Panc1 (cell line): ENCODE measurements at regions not wholly inside any gene's neighbourhood (a gene's known extent, or its start where the extent isn't known, plus 50 kb on each side); places are given as distances from the start of the nearest gene placed in this dataset.

Experiments used
- ATAC-seq: fragments of 200-7000 bp; cut with Tn5 transposase; 2 replicates; pipeline ENCODE4 v1.9.1; 2020; ENCODE audit warnings: mild to moderate bottlenecking, moderate library complexity
- BruUV-seq: library from RNA; stranded (reverse); fragments of 400-500 nt; replicated peaks from 2 replicates; lab custom pipeline; 2021; lab: Mats Ljungman, UMichigan
- CTCF ChIA-PET: fragments of 300-600 bp; sonication (Branson Sonifier 250); formaldehyde crosslinking; loops from one replicate; lab custom pipeline; 2022; ENCODE audit warnings: antibody characterized with exemption; lab: Charles Lee
- POLR2A ChIA-PET: fragments of 300-600 bp; sonication (Branson Sonifier 250); formaldehyde crosslinking; loops from one replicate; lab custom pipeline; 2022; ENCODE audit warnings: antibody characterized with exemption; lab: Charles Lee
- DNase-seq: peaks from one replicate; pipeline ENCODE4 v3.0.0-alpha.2; 2010; ENCODE audit warnings: low read depth, low spot score
- H3K27ac ChIP-seq: 2 replicates; pipeline ENCODE4 v1.5.1; 2011; ENCODE audit warnings: mild to moderate bottlenecking, low read length, inconsistent platforms
- H3K27me3 ChIP-seq: fragments of 200-500 bp; sonication (Bioruptor generic); 2 replicates; pipeline ENCODE4 v1.6.0; 2014; ENCODE audit warnings: low read length, inconsistent platforms; ENCODE audit not compliant: control insufficient read depth, insufficient read depth
- H3K36me3 ChIP-seq: fragments of 200-500 bp; sonication (Bioruptor generic); 2 replicates; pipeline ENCODE4 v1.5.1; 2014; ENCODE audit warnings: inconsistent platforms, mild to moderate bottlenecking, low read length, moderate library complexity; ENCODE audit not compliant: control insufficient read depth, insufficient read depth
- H3K4me1 ChIP-seq: 2 replicates; pipeline ENCODE4 v1.5.1; 2011; ENCODE audit warnings: inconsistent platforms, mild to moderate bottlenecking, low read length, moderate library complexity; ENCODE audit not compliant: control insufficient read depth, insufficient read depth
- H3K4me3 ChIP-seq, 2 experiments: 2 replicates each; pipeline ENCODE4 v1.5.1; 2011 to 2012; ENCODE audit warnings: low read depth in 2 of 2, low read length in 2 of 2, mild to moderate bottlenecking in 2 of 2, inconsistent platforms in 1 of 2, moderate library complexity in 1 of 2
- H3K9me3 ChIP-seq: fragments of 200-500 bp; sonication (Bioruptor generic); 2 replicates; pipeline ENCODE4 v1.5.1; 2014; ENCODE audit warnings: low read depth, mild to moderate bottlenecking, inconsistent platforms, low read length, moderate library complexity; ENCODE audit not compliant: control insufficient read depth, insufficient read depth
- POLR2AphosphoS5 ChIP-seq: IDR thresholded peaks from 2 replicates; pipeline ENCODE4 v1.6.1; 2012; ENCODE audit warnings: mild to moderate bottlenecking, low read depth, low read length, moderate library complexity
- SIN3A ChIP-seq: IDR thresholded peaks from 2 replicates; pipeline ENCODE4 v1.6.1; 2012; ENCODE audit warnings: low read depth, mild to moderate bottlenecking, low read length, moderate library complexity, borderline replicate concordance; ENCODE audit not compliant: insufficient read depth
- TCF7L2 ChIP-seq: IDR thresholded peaks from 2 replicates; pipeline ENCODE4 v1.6.1; 2011; ENCODE audit warnings: mild to moderate bottlenecking, low read depth, low read length, inconsistent platforms
- in situ Hi-C: cut with HindIII; loops from 2 replicates; pipeline ENCODE4 v1.10.0; 2016; ENCODE audit warnings: low sequenced_read_pairs, low pct_unique_long_range_greater_than_20kb
- intact Hi-C: fragments of 100-400 bp; cut with micrococcal nuclease; formaldehyde crosslinking; loops from one replicate; pipeline ENCODE4 v1.10.0; 2022; ENCODE audit not compliant: unreplicated experiment
- TF ChIP-seq, protein P1 (sequence below), 2 experiments: IDR thresholded peaks; 2 replicates each; pipeline ENCODE4 v1.6.1; 2011 to 2012; ENCODE audit warnings: low read depth in 2 of 2, control low read depth in 1 of 2, low read length in 1 of 2, mild to moderate bottlenecking in 1 of 2, moderate library complexity in 1 of 2; ENCODE audit not compliant: insufficient read depth in 1 of 2
- TF ChIP-seq, protein P2 (sequence below): fragments of 450-650 bp; IDR thresholded peaks from 2 replicates; pipeline ENCODE4 v1.5.1; 2017; ENCODE audit warnings: mild to moderate bottlenecking

DNA sequence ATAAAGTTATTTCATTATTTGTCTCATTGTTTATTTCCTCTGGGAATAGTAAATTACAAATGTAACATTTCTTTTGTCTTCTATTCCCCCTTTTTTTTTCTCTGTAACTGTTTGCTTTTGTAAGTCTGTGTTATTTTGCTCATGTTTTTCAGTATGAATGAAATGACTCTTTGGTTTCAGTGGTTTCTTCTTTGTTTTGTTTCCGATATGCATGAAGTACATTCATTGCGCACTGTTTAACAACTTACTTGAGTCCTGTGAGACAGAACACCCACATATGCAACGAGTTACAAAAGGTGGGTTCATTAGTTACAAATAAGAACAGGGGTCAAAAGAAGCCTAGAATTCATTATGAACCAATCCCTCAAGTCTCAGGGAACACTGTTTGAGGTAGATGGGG, 175.0 kb upstream of the UGT8 start:
- no peak overlapping the region for H3K27ac ChIP-seq
- in situ Hi-C loops, result no loop called here
- ChIA-PET CTCF (no interaction called here), POLR2A (no interaction called here)
- ATAC-seq (no peak), DNase-seq (no peak)
- H3K4me1 ChIP-seq, result no peaks in the 10 kb centered on the region
- no peak overlapping the region for H3K4me3 ChIP-seq
- intact Hi-C loops, result no loop called here
- no peak for TF ChIP-seq POLR2AphosphoS5
- TF ChIP-seq, protein P1, sequence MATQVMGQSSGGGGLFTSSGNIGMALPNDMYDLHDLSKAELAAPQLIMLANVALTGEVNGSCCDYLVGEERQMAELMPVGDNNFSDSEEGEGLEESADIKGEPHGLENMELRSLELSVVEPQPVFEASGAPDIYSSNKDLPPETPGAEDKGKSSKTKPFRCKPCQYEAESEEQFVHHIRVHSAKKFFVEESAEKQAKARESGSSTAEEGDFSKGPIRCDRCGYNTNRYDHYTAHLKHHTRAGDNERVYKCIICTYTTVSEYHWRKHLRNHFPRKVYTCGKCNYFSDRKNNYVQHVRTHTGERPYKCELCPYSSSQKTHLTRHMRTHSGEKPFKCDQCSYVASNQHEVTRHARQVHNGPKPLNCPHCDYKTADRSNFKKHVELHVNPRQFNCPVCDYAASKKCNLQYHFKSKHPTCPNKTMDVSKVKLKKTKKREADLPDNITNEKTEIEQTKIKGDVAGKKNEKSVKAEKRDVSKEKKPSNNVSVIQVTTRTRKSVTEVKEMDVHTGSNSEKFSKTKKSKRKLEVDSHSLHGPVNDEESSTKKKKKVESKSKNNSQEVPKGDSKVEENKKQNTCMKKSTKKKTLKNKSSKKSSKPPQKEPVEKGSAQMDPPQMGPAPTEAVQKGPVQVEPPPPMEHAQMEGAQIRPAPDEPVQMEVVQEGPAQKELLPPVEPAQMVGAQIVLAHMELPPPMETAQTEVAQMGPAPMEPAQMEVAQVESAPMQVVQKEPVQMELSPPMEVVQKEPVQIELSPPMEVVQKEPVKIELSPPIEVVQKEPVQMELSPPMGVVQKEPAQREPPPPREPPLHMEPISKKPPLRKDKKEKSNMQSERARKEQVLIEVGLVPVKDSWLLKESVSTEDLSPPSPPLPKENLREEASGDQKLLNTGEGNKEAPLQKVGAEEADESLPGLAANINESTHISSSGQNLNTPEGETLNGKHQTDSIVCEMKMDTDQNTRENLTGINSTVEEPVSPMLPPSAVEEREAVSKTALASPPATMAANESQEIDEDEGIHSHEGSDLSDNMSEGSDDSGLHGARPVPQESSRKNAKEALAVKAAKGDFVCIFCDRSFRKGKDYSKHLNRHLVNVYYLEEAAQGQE (IDR thresholded peaks at IDR 0.05; ENCODE audit: insufficient read depth in 1 of 2, low read depth in 2 of 2, low read length in 1 of 2), result no peak
- BruUV-seq, result no TSS peak
- no peaks in the 10 kb centered on the region for H3K36me3 ChIP-seq
- no peaks in the 10 kb centered on the region for H3K9me3 ChIP-seq
- H3K27me3 ChIP-seq, result no peaks in the 10 kb centered on the region

DNA sequence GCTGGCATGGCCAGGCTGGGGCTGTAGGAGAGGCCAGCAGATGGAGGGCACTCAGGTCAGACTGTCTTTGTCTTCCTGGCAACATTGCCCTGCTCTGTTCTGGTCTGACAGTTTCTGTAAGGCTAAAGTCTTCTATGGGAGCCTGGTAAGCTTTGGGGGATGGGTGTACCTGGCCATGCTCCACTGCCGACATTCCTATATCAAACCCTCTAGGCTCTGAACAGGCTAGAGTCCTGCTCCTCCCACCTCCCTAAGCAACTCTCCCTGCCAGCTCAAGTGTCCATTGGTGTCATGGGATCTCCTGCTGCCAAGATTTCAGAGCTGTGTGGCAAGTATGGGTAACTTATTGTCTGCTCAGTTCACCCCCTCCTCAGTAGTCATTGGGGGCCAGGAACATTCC, 163.5 kb upstream of the UGT8 start:
- POLR2A ChIA-PET, result no interaction called here
- CTCF ChIA-PET, result no interaction called here
- Histone ChIP-seq H3K36me3 (no peaks in the 10 kb centered on the region), H3K27ac (no peak overlapping the region), H3K4me3 (no peak overlapping the region), H3K27me3 (no peaks in the 10 kb centered on the region), H3K4me1 (no peaks in the 10 kb centered on the region), H3K9me3 (no peaks in the 10 kb centered on the region)
- TF ChIP-seq POLR2AphosphoS5, result no peak
- no peak for TF ChIP-seq TCF7L2
- DNase-seq (no peak), ATAC-seq (no peak)
- intact Hi-C loops, result no loop called here
- in situ Hi-C loops, result no loop called here
- no TSS peak for BruUV-seq

DNA sequence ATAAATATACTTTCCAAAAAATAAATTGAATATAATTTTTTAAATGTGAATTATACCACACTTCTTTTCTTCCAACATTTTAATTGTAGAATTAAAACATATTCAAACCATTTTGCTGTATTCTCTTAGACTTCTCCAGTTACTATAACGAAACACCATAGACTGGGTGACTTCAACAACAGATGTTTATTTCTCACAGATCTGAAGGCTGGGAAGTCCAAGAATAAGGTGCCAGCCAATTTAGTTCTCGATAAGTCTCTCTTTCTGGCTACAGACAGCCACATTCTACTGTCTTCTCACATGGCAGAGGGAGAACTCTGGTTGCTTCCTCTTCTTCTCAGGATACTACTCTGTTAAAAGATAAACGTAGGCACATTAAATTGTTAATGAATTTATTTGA, 155.8 kb upstream of the UGT8 start:
- Histone ChIP-seq H3K27me3 (no peaks in the 10 kb centered on the region), H3K9me3 (no peaks in the 10 kb centered on the region), H3K4me1 (no peaks in the 10 kb centered on the region), H3K27ac (no peak overlapping the region), H3K4me3 (no peak overlapping the region), H3K36me3 (no peaks in the 10 kb centered on the region)
- no TSS peak for BruUV-seq
- ChIA-PET CTCF (no interaction called here), POLR2A (no interaction called here)
- intact Hi-C loops, result no loop called here
- in situ Hi-C loops, result no loop called here
- no peak for ATAC-seq
- no peak for DNase-seq
- TF ChIP-seq POLR2AphosphoS5 (no peak), TCF7L2 (no peak), SIN3A (no peak)
- TF ChIP-seq, protein P1 (IDR thresholded peaks at IDR 0.05; ENCODE audit: insufficient read depth in 1 of 2, low read depth in 2 of 2, low read length in 1 of 2), result no peak
- TF ChIP-seq, protein P2, sequence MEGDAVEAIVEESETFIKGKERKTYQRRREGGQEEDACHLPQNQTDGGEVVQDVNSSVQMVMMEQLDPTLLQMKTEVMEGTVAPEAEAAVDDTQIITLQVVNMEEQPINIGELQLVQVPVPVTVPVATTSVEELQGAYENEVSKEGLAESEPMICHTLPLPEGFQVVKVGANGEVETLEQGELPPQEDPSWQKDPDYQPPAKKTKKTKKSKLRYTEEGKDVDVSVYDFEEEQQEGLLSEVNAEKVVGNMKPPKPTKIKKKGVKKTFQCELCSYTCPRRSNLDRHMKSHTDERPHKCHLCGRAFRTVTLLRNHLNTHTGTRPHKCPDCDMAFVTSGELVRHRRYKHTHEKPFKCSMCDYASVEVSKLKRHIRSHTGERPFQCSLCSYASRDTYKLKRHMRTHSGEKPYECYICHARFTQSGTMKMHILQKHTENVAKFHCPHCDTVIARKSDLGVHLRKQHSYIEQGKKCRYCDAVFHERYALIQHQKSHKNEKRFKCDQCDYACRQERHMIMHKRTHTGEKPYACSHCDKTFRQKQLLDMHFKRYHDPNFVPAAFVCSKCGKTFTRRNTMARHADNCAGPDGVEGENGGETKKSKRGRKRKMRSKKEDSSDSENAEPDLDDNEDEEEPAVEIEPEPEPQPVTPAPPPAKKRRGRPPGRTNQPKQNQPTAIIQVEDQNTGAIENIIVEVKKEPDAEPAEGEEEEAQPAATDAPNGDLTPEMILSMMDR, result no peak
